ENCODE measurements at regions not wholly inside any gene's neighbourhood (a gene's known extent, or its start where the extent isn't known, plus 50 kb on each side); places are given as distances from the start of the nearest gene placed in this dataset.
A peak's percentile ranks its signal among the peaks of the same experiment; 100 is the strongest.

DNA sequence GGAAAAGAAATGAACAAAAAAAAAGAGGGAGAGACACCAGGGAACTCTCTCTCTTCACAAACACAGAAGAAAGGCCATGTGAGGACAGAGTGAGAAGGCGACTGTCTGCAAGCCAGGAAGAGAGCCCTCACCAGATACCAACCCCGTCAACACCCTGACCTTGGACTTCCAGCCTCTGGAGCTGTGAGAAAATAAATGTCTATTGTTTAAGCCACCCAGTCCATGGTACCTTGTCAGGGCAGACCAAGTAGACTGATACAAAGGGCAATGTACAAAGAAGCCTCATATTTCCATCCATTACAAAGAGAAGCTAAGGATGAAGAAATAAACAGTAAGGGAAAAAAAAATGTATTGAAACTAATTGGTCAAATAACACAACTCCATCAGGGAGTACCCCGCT is 146.6 kb downstream of the ZNF281 start (continued):
- no peak for TF ChIP-seq CCAR2 (optimal IDR thresholded peaks at IDR 0.05; ENCODE audit: low read depth, low read length)
- TF ChIP-seq, protein P1, sequence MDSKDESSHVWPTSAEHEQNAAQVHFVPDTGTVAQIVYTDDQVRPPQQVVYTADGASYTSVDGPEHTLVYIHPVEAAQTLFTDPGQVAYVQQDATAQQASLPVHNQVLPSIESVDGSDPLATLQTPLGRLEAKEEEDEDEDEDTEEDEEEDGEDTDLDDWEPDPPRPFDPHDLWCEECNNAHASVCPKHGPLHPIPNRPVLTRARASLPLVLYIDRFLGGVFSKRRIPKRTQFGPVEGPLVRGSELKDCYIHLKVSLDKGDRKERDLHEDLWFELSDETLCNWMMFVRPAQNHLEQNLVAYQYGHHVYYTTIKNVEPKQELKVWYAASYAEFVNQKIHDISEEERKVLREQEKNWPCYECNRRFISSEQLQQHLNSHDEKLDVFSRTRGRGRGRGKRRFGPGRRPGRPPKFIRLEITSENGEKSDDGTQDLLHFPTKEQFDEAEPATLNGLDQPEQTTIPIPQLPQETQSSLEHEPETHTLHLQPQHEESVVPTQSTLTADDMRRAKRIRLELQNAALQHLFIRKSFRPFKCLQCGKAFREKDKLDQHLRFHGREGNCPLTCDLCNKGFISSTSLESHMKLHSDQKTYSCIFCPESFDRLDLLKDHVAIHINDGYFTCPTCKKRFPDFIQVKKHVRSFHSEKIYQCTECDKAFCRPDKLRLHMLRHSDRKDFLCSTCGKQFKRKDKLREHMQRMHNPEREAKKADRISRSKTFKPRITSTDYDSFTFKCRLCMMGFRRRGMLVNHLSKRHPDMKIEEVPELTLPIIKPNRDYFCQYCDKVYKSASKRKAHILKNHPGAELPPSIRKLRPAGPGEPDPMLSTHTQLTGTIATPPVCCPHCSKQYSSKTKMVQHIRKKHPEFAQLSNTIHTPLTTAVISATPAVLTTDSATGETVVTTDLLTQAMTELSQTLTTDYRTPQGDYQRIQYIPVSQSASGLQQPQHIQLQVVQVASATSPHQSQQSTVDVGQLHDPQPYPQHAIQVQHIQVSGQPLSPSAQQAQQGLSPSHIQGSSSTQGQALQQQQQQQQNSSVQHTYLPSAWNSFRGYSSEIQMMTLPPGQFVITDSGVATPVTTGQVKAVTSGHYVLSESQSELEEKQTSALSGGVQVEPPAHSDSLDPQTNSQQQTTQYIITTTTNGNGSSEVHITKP (CRISPR knock-in tag; IDR thresholded peaks at IDR 0.05; ENCODE audit: low read depth) = peak; percentile 73
- TF ChIP-seq, protein P2, sequence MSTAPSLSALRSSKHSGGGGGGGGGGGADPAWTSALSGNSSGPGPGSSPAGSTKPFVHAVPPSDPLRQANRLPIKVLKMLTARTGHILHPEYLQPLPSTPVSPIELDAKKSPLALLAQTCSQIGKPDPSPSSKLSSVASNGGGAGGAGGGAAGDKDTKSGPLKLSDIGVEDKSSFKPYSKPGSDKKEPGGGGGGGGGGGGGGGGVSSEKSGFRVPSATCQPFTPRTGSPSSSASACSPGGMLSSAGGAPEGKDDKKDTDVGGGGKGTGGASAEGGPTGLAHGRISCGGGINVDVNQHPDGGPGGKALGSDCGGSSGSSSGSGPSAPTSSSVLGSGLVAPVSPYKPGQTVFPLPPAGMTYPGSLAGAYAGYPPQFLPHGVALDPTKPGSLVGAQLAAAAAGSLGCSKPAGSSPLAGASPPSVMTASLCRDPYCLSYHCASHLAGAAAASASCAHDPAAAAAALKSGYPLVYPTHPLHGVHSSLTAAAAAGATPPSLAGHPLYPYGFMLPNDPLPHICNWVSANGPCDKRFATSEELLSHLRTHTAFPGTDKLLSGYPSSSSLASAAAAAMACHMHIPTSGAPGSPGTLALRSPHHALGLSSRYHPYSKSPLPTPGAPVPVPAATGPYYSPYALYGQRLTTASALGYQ (CRISPR knock-in tag; IDR thresholded peaks at IDR 0.05) = 0 out of 2 replicates have a peak, but pooled peaks have one; percentile 24
- TF ChIP-seq ATAD3A (CRISPR knock-in tag; IDR thresholded peaks at IDR 0.05) = no peak
- peak; percentile 16 to 60; a peak in 2 of 4 replicates for TF ChIP-seq NR2F1 (CRISPR knock-in tag; IDR thresholded peaks at IDR 0.05)
- peak; percentile 58; the same call in 1 of the 2 replicates for TF ChIP-seq CBX5 (CRISPR knock-in tag; IDR thresholded peaks at IDR 0.05; ENCODE audit: borderline replicate concordance)
- TF ChIP-seq GABPA (IDR thresholded peaks at IDR 0.05; ENCODE audit: low read depth, low read length) = no peak
- TF ChIP-seq GABPA (CRISPR knock-in tag; IDR thresholded peaks at IDR 0.05; ENCODE audit: low read depth) = 0 out of 2 replicates have a peak, but pooled peaks have one; percentile 8
- TF ChIP-seq NBN (conservative IDR thresholded peaks at IDR 0.05) = no peak
- TF ChIP-seq, protein P3, sequence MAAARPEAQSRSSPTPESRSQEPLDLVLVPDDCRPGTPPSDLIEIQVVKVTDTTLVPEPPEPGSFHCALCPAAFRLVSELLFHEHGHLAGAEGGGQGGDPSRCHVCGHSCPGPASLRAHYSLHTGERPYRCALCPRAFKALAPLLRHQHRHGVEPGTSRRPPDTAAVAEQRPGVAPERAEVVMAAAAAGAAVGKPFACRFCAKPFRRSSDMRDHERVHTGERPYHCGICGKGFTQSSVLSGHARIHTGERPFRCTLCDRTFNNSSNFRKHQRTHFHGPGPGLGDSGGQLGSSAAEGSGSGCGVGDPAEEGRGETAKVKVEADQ (CRISPR knock-in tag; IDR thresholded peaks at IDR 0.05; ENCODE audit: borderline replicate concordance) = peak; percentile 69; the same call in 1 of the 2 replicates
- TF ChIP-seq, protein P4, sequence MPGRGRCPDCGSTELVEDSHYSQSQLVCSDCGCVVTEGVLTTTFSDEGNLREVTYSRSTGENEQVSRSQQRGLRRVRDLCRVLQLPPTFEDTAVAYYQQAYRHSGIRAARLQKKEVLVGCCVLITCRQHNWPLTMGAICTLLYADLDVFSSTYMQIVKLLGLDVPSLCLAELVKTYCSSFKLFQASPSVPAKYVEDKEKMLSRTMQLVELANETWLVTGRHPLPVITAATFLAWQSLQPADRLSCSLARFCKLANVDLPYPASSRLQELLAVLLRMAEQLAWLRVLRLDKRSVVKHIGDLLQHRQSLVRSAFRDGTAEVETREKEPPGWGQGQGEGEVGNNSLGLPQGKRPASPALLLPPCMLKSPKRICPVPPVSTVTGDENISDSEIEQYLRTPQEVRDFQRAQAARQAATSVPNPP (CRISPR knock-in tag; IDR thresholded peaks at IDR 0.05) = peak; percentile 54; the same call in 1 of the 2 replicates
- peak; percentile 62; the same call in 1 of the 2 replicates for TF ChIP-seq ZMYM3 (CRISPR knock-in tag; IDR thresholded peaks at IDR 0.05)
- TF ChIP-seq SNAI1 (CRISPR knock-in tag; IDR thresholded peaks at IDR 0.05; ENCODE audit: borderline replicate concordance) = no peak
- TF ChIP-seq ZSCAN9 (CRISPR knock-in tag; IDR thresholded peaks at IDR 0.05; ENCODE audit: borderline replicate concordance) = no peak
- no peak for TF ChIP-seq NFKB2 (CRISPR knock-in tag; IDR thresholded peaks at IDR 0.05; ENCODE audit: borderline replicate concordance)
- TF ChIP-seq, protein P5, sequence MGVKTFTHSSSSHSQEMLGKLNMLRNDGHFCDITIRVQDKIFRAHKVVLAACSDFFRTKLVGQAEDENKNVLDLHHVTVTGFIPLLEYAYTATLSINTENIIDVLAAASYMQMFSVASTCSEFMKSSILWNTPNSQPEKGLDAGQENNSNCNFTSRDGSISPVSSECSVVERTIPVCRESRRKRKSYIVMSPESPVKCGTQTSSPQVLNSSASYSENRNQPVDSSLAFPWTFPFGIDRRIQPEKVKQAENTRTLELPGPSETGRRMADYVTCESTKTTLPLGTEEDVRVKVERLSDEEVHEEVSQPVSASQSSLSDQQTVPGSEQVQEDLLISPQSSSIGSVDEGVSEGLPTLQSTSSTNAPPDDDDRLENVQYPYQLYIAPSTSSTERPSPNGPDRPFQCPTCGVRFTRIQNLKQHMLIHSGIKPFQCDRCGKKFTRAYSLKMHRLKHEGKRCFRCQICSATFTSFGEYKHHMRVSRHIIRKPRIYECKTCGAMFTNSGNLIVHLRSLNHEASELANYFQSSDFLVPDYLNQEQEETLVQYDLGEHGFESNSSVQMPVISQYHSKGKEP (CRISPR knock-in tag; IDR thresholded peaks at IDR 0.05) = no peak
- TF ChIP-seq, protein P6, sequence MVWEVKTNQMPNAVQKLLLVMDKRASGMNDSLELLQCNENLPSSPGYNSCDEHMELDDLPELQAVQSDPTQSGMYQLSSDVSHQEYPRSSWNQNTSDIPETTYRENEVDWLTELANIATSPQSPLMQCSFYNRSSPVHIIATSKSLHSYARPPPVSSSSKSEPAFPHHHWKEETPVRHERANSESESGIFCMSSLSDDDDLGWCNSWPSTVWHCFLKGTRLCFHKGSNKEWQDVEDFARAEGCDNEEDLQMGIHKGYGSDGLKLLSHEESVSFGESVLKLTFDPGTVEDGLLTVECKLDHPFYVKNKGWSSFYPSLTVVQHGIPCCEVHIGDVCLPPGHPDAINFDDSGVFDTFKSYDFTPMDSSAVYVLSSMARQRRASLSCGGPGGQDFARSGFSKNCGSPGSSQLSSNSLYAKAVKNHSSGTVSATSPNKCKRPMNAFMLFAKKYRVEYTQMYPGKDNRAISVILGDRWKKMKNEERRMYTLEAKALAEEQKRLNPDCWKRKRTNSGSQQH (CRISPR knock-in tag; IDR thresholded peaks at IDR 0.05; ENCODE audit: low read depth) = no peak
- TF ChIP-seq KLF12 (CRISPR knock-in tag; IDR thresholded peaks at IDR 0.05; ENCODE audit: borderline replicate concordance) = no peak
- TF ChIP-seq ZBTB3 (CRISPR knock-in tag; IDR thresholded peaks at IDR 0.05; ENCODE audit: borderline replicate concordance, low read depth) = no peak
- peak; percentile 73; the same call in 1 of the 2 replicates for TF ChIP-seq ZNF775 (CRISPR knock-in tag; IDR thresholded peaks at IDR 0.05; ENCODE audit: borderline replicate concordance)

All from HepG2 (cell line).